ENCODE measurements at regions not wholly inside any gene's neighbourhood (a gene's known extent, or its start where the extent isn't known, plus 50 kb on each side); places are given as distances from the start of the nearest gene placed in this dataset.

DNA sequence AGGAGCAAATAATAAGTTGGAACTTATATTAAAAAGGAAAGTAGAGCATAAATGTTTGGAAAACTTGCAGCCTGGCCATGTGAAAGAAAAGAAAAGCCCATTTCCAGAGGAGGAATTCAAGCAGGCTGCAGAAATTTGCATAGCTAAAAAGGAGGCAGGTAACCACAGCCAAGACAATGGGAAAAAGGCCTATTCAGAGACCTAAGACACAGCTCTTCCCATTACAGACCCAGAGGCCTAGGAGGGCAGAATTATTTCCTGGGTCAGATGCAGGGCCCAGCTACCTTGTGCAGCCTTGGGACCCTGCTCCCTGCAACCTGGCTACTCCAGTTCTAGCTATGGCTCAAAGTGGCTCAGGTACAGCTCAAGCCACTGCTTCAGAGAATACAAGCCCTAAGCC, 234.6 kb upstream of the BCHE start:
- H3K9me3 ChIP-seq (ENCODE audit: control insufficient read depth, low read depth, low read length), result no peaks in the 10 kb centered on the region
- H3K9ac ChIP-seq (ENCODE audit: control insufficient read depth, extremely low read depth, insufficient read depth, low read length), result no peak overlapping the region
- H2AFZ ChIP-seq (ENCODE audit: control insufficient read depth, low read length), result no peak overlapping the region
- DNase-seq (ENCODE audit: low read depth, low spot score), result no peak
- dilution Hi-C loops (cut with MboI; ENCODE audit: extremely low pct_ligation_motif_present, low sequenced_read_pairs), result no loop called here
- H3K27ac ChIP-seq (ENCODE audit: control insufficient read depth, insufficient read depth, low read length), result no peak overlapping the region
- H3K27me3 ChIP-seq (ENCODE audit: control insufficient read depth, extremely low read depth, insufficient read depth, low read length), result no peaks in the 10 kb centered on the region
- H4K20me1 ChIP-seq (ENCODE audit: control insufficient read depth, extremely low read depth, insufficient read depth, low read length), result no peaks in the 10 kb centered on the region
- H3K4me3 ChIP-seq (ENCODE audit: control insufficient read depth in 2 of 3, extremely low read depth in 1 of 3, insufficient read depth in 2 of 3, low read depth in 1 of 3, low read length in 3 of 3), result no peak overlapping the region
- H3K9me1 ChIP-seq (ENCODE audit: control insufficient read depth, extremely low read depth, insufficient read depth, low read length), result no peaks in the 10 kb centered on the region
- H3K4me1 ChIP-seq (ENCODE audit: control insufficient read depth, extremely low read depth, insufficient read depth, low read length), result no peaks in the 10 kb centered on the region
- no peak for FAIRE-seq
- no peaks in the 10 kb centered on the region for H3K36me3 ChIP-seq (ENCODE audit: control insufficient read depth in 2 of 2, extremely low read depth in 1 of 2, insufficient read depth in 2 of 2, low read length in 2 of 2)
- TF ChIP-seq, protein P1, sequence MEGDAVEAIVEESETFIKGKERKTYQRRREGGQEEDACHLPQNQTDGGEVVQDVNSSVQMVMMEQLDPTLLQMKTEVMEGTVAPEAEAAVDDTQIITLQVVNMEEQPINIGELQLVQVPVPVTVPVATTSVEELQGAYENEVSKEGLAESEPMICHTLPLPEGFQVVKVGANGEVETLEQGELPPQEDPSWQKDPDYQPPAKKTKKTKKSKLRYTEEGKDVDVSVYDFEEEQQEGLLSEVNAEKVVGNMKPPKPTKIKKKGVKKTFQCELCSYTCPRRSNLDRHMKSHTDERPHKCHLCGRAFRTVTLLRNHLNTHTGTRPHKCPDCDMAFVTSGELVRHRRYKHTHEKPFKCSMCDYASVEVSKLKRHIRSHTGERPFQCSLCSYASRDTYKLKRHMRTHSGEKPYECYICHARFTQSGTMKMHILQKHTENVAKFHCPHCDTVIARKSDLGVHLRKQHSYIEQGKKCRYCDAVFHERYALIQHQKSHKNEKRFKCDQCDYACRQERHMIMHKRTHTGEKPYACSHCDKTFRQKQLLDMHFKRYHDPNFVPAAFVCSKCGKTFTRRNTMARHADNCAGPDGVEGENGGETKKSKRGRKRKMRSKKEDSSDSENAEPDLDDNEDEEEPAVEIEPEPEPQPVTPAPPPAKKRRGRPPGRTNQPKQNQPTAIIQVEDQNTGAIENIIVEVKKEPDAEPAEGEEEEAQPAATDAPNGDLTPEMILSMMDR (optimal IDR thresholded peaks at IDR 0.05 in 1 of 3, IDR thresholded peaks at IDR 0.05 in 1 of 3, conservative IDR thresholded peaks at IDR 0.05 in 1 of 3; ENCODE audit: extremely low read depth in 1 of 3, insufficient read depth in 2 of 3, low read length in 3 of 3), result no peak
- TF ChIP-seq EZH2 (IDR thresholded peaks at IDR 0.05; ENCODE audit: low read length), result no peak
- H3K4me2 ChIP-seq (ENCODE audit: control insufficient read depth, extremely low read depth, insufficient read depth, low read depth, low read length), result no peak overlapping the region
- H3K79me2 ChIP-seq (ENCODE audit: control insufficient read depth, insufficient read depth, low read length), result no peaks in the 10 kb centered on the region

DNA sequence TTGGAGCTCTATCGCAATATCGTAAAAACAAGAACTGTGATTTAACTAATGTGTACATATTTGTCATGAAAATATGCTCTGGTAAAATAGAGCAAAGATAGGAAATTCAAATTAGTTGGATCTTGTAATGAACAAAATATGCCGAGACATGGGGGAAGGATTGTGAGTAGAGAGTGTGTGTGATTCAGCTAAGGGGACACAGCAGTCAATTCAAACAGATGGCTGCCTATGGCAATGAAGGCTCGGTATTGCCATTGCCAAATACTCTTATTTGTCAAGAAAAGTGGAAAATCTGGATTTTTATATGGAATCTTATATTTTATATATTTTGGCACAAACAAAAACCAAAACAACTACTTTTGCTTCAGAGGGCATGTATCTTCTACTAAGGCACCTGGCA, 227.3 kb upstream of the BCHE start:
- Histone ChIP-seq H3K9me3 (ENCODE audit: control insufficient read depth, low read depth, low read length) (no peaks in the 10 kb centered on the region), H3K4me3 (ENCODE audit: control insufficient read depth in 2 of 3, extremely low read depth in 1 of 3, insufficient read depth in 2 of 3, low read depth in 1 of 3, low read length in 3 of 3) (no peak overlapping the region), H3K27ac (ENCODE audit: control insufficient read depth, insufficient read depth, low read length) (no peak overlapping the region), H3K79me2 (ENCODE audit: control insufficient read depth, insufficient read depth, low read length) (no peaks in the 10 kb centered on the region), H3K9ac (ENCODE audit: control insufficient read depth, extremely low read depth, insufficient read depth, low read length) (no peak overlapping the region), H4K20me1 (ENCODE audit: control insufficient read depth, extremely low read depth, insufficient read depth, low read length) (no peaks in the 10 kb centered on the region), H3K4me1 (ENCODE audit: control insufficient read depth, extremely low read depth, insufficient read depth, low read length) (no peaks in the 10 kb centered on the region), H3K9me1 (ENCODE audit: control insufficient read depth, extremely low read depth, insufficient read depth, low read length) (no peaks in the 10 kb centered on the region), H2AFZ (ENCODE audit: control insufficient read depth, low read length) (no peak overlapping the region), H3K27me3 (ENCODE audit: control insufficient read depth, extremely low read depth, insufficient read depth, low read length) (no peaks in the 10 kb centered on the region), H3K4me2 (ENCODE audit: control insufficient read depth, extremely low read depth, insufficient read depth, low read depth, low read length) (no peak overlapping the region), H3K36me3 (ENCODE audit: control insufficient read depth in 2 of 2, extremely low read depth in 1 of 2, insufficient read depth in 2 of 2, low read length in 2 of 2) (no peaks in the 10 kb centered on the region)
- DNase-seq (ENCODE audit: low read depth, low spot score) (no peak), FAIRE-seq (no peak)
- no peak for TF ChIP-seq EZH2 (IDR thresholded peaks at IDR 0.05; ENCODE audit: low read length)
- TF ChIP-seq, protein P1 (optimal IDR thresholded peaks at IDR 0.05 in 1 of 3, IDR thresholded peaks at IDR 0.05 in 1 of 3, conservative IDR thresholded peaks at IDR 0.05 in 1 of 3; ENCODE audit: extremely low read depth in 1 of 3, insufficient read depth in 2 of 3, low read length in 3 of 3), result no peak
- dilution Hi-C loops (cut with MboI; ENCODE audit: extremely low pct_ligation_motif_present, low sequenced_read_pairs), result no loop called here

Data from keratinocyte (primary cell).